Embryonic facial prominence (tissue), 1 donor: ENCODE measurements at regions not wholly inside any gene's neighbourhood (a gene's known extent, or its start where the extent isn't known, plus 50 kb on each side); places are given as distances from the start of the nearest gene placed in this dataset.

ENCODE experiments used
- DNase-seq: peaks from one replicate; pipeline ENCODE4 v3.0.0-alpha.2; 2016; ENCODE audit errors: extremely low spot score

- DNase-seq = no peak
Observed at GRCh38 chr16:72332926-72333325, 161.0 kb upstream of the PMFBP1 start.

GRCh38 chr16:72324578-72324977 is 152.6 kb upstream of the PMFBP1 start:
- no peak for DNase-seq

DNA sequence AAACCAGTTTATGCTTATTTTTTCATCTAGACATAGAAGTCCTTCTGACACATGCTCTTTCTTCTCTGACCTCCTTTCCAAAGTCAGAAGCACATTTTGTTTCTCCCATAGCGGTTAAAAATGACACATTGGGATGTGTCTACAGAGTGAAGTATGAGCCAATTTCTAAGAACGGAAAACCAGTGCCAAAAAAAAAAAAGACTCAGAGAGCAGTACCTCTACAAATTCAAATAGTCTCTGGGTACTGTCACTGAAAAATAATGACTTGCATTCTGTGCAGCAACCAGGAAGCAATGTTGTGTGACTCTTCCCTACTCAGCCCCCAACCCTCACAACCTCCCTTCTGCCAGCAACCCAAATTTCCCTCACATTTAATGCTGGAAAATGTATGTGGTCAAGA is 145.5 kb upstream of the PMFBP1 start:
- no peak for DNase-seq

DNA sequence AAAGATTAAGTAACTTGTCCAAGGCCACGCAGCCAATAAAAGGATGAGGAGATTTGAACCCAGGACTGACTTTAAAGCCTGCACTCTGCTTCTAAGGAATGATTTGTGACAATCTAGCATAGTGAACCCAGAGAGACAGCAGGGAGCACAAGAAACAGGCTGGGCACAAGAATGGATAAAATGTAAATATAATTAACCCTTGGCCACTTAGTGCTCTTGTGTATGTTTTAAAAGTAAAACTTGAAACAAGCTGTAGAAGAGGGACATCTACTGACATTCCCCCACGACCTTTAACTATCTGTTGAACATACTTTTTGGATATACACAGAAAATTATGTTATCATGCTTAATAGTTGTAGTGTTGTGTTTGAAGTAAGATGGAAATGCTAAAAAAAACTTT is 141.9 kb upstream of the PMFBP1 start:
- no peak for DNase-seq

DNA sequence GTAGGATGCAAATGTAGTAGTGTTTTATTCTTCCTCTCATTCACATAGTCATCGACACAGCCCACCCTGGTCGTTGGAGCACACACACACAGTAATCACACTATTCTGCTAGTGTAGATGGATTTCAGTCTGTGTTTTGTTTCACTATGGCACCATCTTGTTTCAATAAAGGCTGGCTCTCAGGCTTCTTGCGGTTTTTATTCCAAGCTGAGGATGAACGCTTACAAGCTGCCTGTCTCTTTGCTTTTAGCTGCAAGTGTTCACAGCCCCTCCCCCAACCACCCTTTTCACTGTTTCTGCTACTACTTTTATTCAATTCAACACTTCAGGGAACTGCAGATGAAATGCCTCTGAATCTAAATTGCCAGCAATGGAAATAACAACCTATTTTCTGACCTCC is 140.9 kb upstream of the PMFBP1 start:
- peak; percentile 70 for DNase-seq

DNA sequence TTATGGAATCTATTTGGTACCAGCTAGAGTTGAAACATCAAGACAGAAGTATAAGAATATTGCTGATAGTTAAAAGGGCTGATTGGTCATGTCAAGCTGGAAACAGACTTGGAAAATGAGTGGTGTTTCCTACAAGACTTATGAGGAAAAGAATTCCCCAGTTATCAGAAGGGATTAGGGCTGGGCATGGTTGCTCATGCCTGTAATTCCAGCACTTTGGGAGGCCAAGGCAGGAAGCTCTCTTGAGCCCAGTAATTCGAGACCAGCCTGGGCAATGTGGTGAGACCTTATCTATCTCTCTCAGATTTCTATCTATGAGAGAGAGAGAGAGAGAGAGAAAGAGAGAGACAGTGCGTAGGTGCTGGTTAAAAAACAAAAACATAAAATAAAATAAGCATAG is 139.5 kb upstream of the PMFBP1 start:
- no peak for DNase-seq

GRCh38 chr16:72309001-72309400 is 137.0 kb upstream of the PMFBP1 start:
- no peak for DNase-seq

- DNase-seq = no peak
Observed at GRCh38 chr16:72308396-72308795, 136.4 kb upstream of the PMFBP1 start.

DNA sequence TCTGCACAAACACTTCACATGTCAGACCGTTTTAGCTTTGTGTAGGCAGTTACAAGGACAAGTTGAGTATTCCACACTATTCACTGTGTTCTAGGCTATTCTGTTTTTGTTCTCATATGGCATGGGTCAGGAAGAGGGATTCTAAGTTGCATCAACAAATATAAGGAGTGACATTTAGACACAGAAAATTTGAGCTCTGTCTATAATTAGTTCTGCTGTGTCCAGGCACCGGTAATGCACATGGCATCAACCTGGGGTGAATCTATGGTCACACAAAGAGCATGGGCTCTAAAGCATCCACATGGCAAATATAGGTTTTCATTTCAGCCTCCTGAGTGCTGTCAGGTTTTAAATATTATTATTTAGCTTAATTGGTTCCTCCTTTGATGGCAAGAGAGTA is 130.4 kb upstream of the PMFBP1 start:
- no peak for DNase-seq

GRCh38 chr16:72301523-72302236 is 129.7 kb upstream of the PMFBP1 start:
- DNase-seq = no peak

GRCh38 chr16:72300892-72301291 is 128.9 kb upstream of the PMFBP1 start:
- DNase-seq = no peak

DNA sequence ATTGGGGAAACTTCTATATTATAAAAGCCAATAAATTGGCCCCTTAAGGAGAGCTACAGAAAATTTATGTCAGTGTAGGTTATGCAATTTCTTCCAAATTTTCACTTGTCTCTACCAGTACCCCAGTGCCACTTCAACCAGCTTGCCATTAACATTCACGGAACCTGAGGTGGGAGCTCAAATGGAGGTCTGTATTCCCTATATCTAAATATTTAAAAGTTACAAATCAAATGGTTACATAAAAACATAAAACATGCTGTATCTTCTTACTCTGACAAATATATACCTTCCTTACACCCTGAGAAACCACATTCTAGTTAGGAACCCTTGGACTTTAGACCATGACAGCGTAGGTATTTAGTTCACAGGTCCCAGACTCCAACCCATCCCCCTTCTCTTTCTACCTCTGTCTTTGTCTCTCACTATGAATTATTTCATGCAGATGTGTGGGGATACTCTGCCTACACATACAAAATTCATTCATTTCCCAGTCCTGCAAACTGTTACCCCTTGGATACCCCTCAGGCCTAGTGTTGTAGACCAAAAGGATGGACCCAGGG is 127.8 kb upstream of the PMFBP1 start:
- DNase-seq = no peak

DNA sequence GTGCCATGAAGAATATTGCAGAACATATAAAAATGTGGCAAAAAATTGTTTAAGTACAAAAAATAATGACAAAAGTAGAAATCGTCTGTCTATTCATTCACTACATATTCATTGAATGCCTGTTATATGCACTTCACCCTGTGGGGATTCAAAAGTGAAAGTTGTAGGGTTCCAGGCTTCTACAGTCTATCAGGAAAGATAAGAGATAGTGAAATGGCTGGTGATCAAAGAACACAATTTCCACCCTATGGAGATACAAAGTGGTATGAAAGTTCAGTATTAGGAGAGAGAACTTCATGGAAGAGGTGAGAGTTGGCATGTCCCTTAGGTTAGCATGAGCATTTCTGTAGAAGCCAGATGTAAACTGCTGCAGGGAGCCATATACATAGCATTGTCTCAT is 127.0 kb upstream of the PMFBP1 start:
- no peak for DNase-seq

- no peak for DNase-seq
Observed at GRCh38 chr16:72295914-72296313, 124.0 kb upstream of the PMFBP1 start.

DNA sequence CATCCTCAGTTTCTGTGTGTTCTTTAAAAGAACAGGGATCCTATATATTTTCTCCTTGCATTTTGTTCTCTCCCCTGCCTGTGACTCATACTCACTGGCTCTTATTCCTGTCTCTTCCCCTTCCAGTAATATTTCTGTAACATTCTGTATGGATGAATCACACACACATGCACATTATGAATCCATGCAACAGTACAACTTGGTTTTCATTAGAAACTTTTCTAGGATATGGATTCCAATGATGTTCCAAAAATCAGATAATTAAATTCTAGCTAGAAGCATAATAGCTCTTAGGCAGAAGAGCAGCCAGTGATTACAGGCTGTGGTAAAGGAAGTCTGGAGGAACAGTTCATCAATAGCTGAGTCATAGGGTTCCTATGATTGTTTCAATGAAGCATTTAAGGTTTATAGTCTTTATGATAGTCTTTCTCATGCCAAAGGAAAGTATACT is 119.6 kb upstream of the PMFBP1 start:
- DNase-seq = no peak

DNA sequence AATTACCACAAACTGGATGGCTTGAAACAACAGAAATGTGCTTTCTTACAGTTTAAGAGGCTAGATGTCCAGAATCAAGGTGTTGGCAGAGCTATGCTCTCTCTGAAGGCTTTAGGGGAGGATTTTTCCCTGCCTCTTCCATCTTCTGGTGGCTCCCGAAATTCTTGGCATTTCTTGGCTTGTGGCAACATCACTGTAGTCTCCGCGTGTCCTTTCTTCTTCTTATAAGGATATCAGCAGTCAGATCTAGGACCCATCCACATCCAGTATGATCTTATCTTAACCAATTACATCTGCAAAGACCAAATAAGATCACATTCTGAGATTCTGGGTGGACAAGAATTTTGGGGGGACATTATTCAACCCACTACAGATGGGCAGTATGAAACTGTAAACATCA is 119.2 kb upstream of the PMFBP1 start:
- no peak for DNase-seq

DNA sequence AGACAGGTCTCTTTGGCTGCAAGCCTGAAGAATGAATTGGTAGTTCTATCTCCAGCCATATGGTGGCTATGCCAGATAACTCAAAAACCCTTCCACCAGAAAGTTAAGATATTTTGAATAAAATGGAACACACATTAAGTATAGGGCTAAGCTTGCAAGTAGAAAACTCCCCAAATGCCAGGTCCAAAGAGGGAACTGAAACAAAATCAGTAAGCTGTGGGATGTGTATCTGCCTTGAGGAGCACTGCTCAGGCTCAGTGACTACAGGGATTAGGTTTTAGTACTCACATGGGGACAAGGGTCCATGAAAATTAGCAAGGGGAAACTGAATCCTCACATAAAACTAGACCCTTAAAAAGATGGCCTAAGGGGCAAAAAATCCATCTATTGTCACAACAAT is 115.7 kb upstream of the PMFBP1 start:
- no peak for DNase-seq

- DNase-seq = no peak
Observed at GRCh38 chr16:72286936-72287620, 115.1 kb upstream of the PMFBP1 start.

DNA sequence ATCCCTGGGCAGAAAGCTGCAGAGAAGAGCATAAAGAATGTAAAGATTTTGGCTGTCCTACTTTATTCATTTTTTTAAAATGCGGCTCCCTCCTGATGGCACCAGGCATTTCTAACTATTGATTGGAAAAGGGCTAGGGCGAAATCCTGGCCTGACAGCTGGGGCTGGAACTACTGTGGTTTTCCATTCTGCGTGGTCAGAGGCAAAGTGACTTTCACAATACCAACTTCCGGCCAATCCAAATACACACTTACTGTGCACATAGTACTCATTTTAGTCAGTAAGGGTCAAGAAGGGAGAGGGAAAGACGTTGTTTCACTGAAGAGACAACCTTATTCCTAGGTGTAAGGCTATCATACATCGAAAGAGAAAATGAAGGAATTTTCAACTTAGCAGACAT is 113.8 kb upstream of the PMFBP1 start:
- no peak for DNase-seq

DNA sequence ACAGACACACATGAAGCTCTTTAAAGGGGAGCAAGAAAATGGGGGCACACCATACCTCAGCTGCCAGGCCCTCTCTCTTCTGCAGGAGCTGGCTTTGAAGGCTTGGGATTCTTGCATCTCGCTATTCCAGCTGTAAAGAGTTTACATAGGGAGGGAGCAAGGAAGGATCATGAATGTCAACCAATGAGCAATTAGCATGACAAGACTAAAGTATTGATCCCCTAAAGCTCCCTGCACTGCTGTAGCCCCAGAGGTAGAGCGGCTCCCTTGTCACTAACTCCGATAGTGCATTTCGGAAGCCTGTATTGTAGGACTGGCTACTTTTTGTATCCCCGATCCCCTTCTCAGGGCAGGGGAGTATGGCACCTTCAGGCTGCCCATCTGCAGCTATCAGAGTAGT is 113.4 kb upstream of the PMFBP1 start:
- no peak for DNase-seq

GRCh38 chr16:72284042-72284789 is 112.3 kb upstream of the PMFBP1 start:
- DNase-seq = no peak

GRCh38 chr16:72282362-72282761 is 110.4 kb upstream of the PMFBP1 start:
- DNase-seq = no peak

GRCh38 chr16:72278301-72278700 is 106.3 kb upstream of the PMFBP1 start:
- DNase-seq = no peak
